ENCODE measurements at regions not wholly inside any gene's neighbourhood (a gene's known extent, or its start where the extent isn't known, plus 50 kb on each side); places are given as distances from the start of the nearest gene placed in this dataset.

DNA sequence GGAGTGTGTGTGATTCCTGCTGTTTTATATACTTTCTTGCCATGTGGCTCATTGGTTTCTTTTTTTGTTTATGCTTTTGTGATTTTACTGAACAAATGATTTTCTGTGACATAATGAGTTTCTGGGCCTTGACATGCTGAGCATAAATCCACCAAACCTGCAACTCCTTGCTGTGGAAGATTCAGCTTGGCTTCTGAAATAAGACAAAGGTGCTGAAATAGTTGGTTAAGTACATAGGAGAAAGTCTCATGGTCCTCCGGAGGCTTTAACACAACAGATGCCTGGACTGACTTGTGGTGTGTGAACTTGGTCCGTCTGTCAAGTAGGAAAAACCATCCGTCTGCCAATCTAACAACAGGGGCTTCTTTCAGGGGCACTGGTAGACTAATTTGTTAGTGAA lies 315.3 kb upstream of the CXCR4 start:
- DNase-seq (ENCODE audit: low read depth), result no peak

GRCh38 chr2:136424112-136424511 lies 306.2 kb upstream of the CXCR4 start:
- no peak for TF ChIP-seq CTCF (IDR thresholded peaks at IDR 0.05; ENCODE audit: control insufficient read depth, insufficient read depth, low read depth, low read length, missing control alignments)
- H3K4me3 ChIP-seq (ENCODE audit: control insufficient read depth, low read depth, low read length), result no peak overlapping the region
- no peak for DNase-seq (ENCODE audit: low read depth)

More for the DNA sequence above, 315.3 kb upstream of the CXCR4 start:
- no peak overlapping the region for H3K4me3 ChIP-seq (ENCODE audit: control insufficient read depth, low read depth, low read length)
- no peak for TF ChIP-seq CTCF (IDR thresholded peaks at IDR 0.05; ENCODE audit: control insufficient read depth, insufficient read depth, low read depth, low read length, missing control alignments)

DNA sequence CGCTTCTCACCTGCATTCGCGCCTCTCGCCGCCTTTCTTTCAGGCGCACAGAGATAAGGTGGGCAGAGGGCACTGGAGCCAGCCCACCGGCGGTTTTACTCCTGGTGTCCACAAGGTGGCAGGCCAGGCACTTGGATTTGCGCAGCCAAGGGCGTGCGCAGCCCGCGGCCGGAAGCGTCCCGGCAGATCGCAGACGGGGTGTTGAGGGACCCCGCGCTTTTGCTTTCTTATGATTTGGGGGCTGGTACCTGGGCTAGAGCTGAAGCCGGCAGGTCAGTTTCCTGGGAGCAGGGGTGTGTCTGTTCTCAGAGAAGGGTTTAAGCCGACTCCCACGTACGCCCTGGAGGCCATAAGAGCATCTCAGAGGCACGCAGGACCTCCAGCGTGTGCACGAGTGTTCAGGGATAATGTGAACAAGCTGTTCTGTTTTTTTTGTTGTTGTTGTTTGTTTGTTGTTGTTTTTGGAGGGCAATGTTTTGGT lies 305.6 kb upstream of the CXCR4 start:
- peak overlapping the region; percentile 43 for H3K4me3 ChIP-seq (ENCODE audit: control insufficient read depth, low read depth, low read length)
- TF ChIP-seq CTCF (IDR thresholded peaks at IDR 0.05; ENCODE audit: control insufficient read depth, insufficient read depth, low read depth, low read length, missing control alignments), result peak; percentile 80
- peak; percentile 4 for DNase-seq (ENCODE audit: low read depth)

DNA sequence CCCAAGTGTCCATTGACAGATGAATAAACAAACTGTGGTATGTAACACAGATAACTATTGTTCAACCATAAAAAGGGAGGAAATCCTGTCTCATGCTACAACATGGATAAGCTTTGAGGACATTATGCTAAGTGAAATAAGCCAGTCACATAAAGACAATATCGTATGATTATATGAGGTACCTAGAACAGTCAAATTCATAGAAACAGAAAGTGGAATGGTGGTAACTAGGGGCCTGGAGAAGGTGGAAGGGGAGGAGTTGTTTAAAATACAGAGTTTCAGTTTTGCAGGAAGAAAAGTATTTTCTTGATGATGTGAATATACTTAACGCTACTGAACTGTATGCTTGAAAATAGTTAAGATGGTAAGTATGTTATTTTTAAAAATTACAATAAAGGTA lies 304.6 kb upstream of the CXCR4 start:
- DNase-seq (ENCODE audit: low read depth), result no peak
- no peak overlapping the region for H3K4me3 ChIP-seq (ENCODE audit: control insufficient read depth, low read depth, low read length)
- no peak for TF ChIP-seq CTCF (IDR thresholded peaks at IDR 0.05; ENCODE audit: control insufficient read depth, insufficient read depth, low read depth, low read length, missing control alignments)

GRCh38 chr2:136420346-136420745 lies 302.4 kb upstream of the CXCR4 start:
- no peak overlapping the region for H3K4me3 ChIP-seq (ENCODE audit: control insufficient read depth, low read depth, low read length)
- no peak for TF ChIP-seq CTCF (IDR thresholded peaks at IDR 0.05; ENCODE audit: control insufficient read depth, insufficient read depth, low read depth, low read length, missing control alignments)
- DNase-seq (ENCODE audit: low read depth), result no peak

DNA sequence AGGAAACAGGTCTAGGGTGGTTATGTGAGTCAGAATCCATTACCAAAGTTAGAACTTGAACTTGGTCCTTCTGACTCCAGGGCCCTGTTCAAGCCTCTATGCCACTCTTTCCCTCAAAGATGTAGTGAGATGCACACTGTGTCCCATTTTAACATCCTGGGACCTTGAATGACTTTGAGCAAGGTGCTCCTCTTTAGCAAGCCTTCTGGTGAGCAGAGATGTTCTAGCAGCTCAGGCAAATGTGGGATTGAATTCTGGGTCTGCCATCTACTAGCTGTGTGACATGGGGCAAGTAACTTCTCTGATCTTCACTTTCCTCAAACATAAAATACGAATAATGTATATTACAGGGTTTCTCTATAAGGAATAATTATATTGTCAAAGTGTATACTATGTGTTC lies 294.0 kb upstream of the CXCR4 start:
- no peak for DNase-seq (ENCODE audit: low read depth)
- TF ChIP-seq CTCF (IDR thresholded peaks at IDR 0.05; ENCODE audit: control insufficient read depth, insufficient read depth, low read depth, low read length, missing control alignments), result no peak

DNA sequence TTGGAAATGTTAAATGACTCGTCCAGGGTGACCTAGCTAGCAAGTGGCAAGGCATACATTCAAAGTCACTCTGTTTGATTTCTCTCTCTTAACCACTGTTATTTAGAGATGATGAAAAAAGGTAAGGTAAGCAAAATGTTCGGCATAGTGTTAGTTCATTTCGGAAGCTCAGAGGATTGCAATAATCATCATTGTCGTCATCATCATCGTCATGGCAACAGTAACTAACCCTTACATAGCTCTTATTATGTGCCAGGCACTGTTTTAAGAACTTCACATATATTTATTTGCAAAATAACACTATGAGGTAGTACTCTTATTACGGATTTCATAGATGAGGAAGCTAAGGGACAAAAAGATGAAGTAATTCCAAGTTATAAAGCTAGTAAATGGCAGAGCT lies 292.7 kb upstream of the CXCR4 start:
- no peak for DNase-seq (ENCODE audit: low read depth)
- TF ChIP-seq CTCF (IDR thresholded peaks at IDR 0.05; ENCODE audit: control insufficient read depth, insufficient read depth, low read depth, low read length, missing control alignments), result no peak
- H3K4me3 ChIP-seq (ENCODE audit: control insufficient read depth, low read depth, low read length), result no peak overlapping the region

More for the DNA sequence above, 294.0 kb upstream of the CXCR4 start:
- H3K4me3 ChIP-seq (ENCODE audit: control insufficient read depth, low read depth, low read length), result no peak overlapping the region
